ENCODE measurements at regions not wholly inside any gene's neighbourhood (a gene's known extent, or its start where the extent isn't known, plus 50 kb on each side); places are given as distances from the start of the nearest gene placed in this dataset.
"Not testable (repeated sequence)": the region's sequence is repeated elsewhere in the genome, so short reads cannot be mapped to it uniquely, and the experiment has no call there.

- no peaks in the 10 kb centered on the region for H3K4me1 Mint-ChIP-seq
- Histone ChIP-seq H3K27ac (ENCODE audit: low read depth, low read length) (no peak overlapping the region), H3K9me3 (ENCODE audit: low read length) (no peaks in the 10 kb centered on the region), H3K4me1 (ENCODE audit: insufficient read depth, low read length) (no peaks in the 10 kb centered on the region), H3K27me3 (ENCODE audit: insufficient read depth, low read length, poor library complexity, severe bottlenecking) (no peaks in the 10 kb centered on the region), H3K4me3 (ENCODE audit: low read length) (no peak overlapping the region), H3K36me3 (ENCODE audit: insufficient read depth, low read length) (no peaks in the 10 kb centered on the region)
- H3K4me3 Mint-ChIP-seq, result no peak overlapping the region
- H3K36me3 Mint-ChIP-seq, result no peaks in the 10 kb centered on the region
- H3K27me3 Mint-ChIP-seq, result no peaks in the 10 kb centered on the region
- ChIA-PET CTCF (no interaction called here), POLR2A (no interaction called here)
- DNase-seq, result no peak
- H3K9me3 Mint-ChIP-seq, result peaks cover 10 to 22% (median 16%) of the 10 kb centered on the region in 5 donors
- H3K27ac Mint-ChIP-seq, result no peak overlapping the region
Measured at GRCh38 chr17:22310717-22311686, 618.7 kb downstream of the KCNJ18 start.

- H3K9me3 Mint-ChIP-seq, result peaks cover 11 to 43% (median 19%) of the 10 kb centered on the region in 5 donors
- H3K4me1 Mint-ChIP-seq; H3K9me3 ChIP-seq (ENCODE audit: low read length); H3K4me3 Mint-ChIP-seq; H3K27me3 Mint-ChIP-seq; POLR2A ChIA-PET; H3K27ac ChIP-seq (ENCODE audit: low read depth, low read length); H3K4me1 ChIP-seq (ENCODE audit: insufficient read depth, low read length); H3K27ac Mint-ChIP-seq; DNase-seq; H3K36me3 Mint-ChIP-seq; H3K4me3 ChIP-seq (ENCODE audit: low read length); CTCF ChIA-PET; H3K27me3 ChIP-seq (ENCODE audit: insufficient read depth, low read length, poor library complexity, severe bottlenecking); H3K36me3 ChIP-seq (ENCODE audit: insufficient read depth, low read length): not testable (repeated sequence)
Measured at GRCh38 chr17:22321001-22321400, 628.7 kb downstream of the KCNJ18 start.

GRCh38 chr17:22322893-22323550, 630.7 kb downstream of the KCNJ18 start:
- H3K36me3 Mint-ChIP-seq; H3K27me3 Mint-ChIP-seq; POLR2A ChIA-PET; H3K9me3 ChIP-seq (ENCODE audit: low read length); H3K27ac Mint-ChIP-seq; H3K36me3 ChIP-seq (ENCODE audit: insufficient read depth, low read length); H3K27ac ChIP-seq (ENCODE audit: low read depth, low read length); H3K4me1 ChIP-seq (ENCODE audit: insufficient read depth, low read length); H3K4me1 Mint-ChIP-seq; H3K27me3 ChIP-seq (ENCODE audit: insufficient read depth, low read length, poor library complexity, severe bottlenecking); H3K4me3 ChIP-seq (ENCODE audit: low read length); CTCF ChIA-PET; H3K4me3 Mint-ChIP-seq; DNase-seq: not testable (repeated sequence)
- H3K9me3 Mint-ChIP-seq, result peaks cover 11 to 36% (median 18%) of the 10 kb centered on the region in 5 donors

GRCh38 chr17:22337467-22337866, 645.1 kb downstream of the KCNJ18 start:
- Histone ChIP-seq H3K4me1 (ENCODE audit: insufficient read depth, low read length) (no peaks in the 10 kb centered on the region), H3K4me3 (ENCODE audit: low read length) (no peak overlapping the region), H3K9me3 (ENCODE audit: low read length) (no peaks in the 10 kb centered on the region), H3K36me3 (ENCODE audit: insufficient read depth, low read length) (no peaks in the 10 kb centered on the region), H3K27ac (ENCODE audit: low read depth, low read length) (no peak overlapping the region), H3K27me3 (ENCODE audit: insufficient read depth, low read length, poor library complexity, severe bottlenecking) (no peaks in the 10 kb centered on the region)
- H3K4me1 Mint-ChIP-seq, result no peaks in the 10 kb centered on the region
- no peaks in the 10 kb centered on the region for H3K27me3 Mint-ChIP-seq
- DNase-seq, result no peak
- peaks cover 5 to 18% (median 9%) of the 10 kb centered on the region in 5 donors for H3K9me3 Mint-ChIP-seq
- H3K36me3 Mint-ChIP-seq, result no peaks in the 10 kb centered on the region
- H3K4me3 Mint-ChIP-seq, result no peak overlapping the region
- CTCF ChIA-PET, result no interaction called here
- POLR2A ChIA-PET, result no interaction called here
- H3K27ac Mint-ChIP-seq, result no peak overlapping the region

- H3K9me3 Mint-ChIP-seq, result peaks cover 4 to 21% (median 10%) of the 10 kb centered on the region in 5 donors
- POLR2A ChIA-PET; H3K27me3 Mint-ChIP-seq; CTCF ChIA-PET; H3K36me3 ChIP-seq (ENCODE audit: insufficient read depth, low read length); H3K27me3 ChIP-seq (ENCODE audit: insufficient read depth, low read length, poor library complexity, severe bottlenecking); H3K4me1 ChIP-seq (ENCODE audit: insufficient read depth, low read length); DNase-seq; H3K4me3 Mint-ChIP-seq; H3K36me3 Mint-ChIP-seq; H3K4me3 ChIP-seq (ENCODE audit: low read length); H3K9me3 ChIP-seq (ENCODE audit: low read length); H3K27ac ChIP-seq (ENCODE audit: low read depth, low read length); H3K27ac Mint-ChIP-seq; H3K4me1 Mint-ChIP-seq: not testable (repeated sequence)
Measured at GRCh38 chr17:22356603-22357002, 664.3 kb downstream of the KCNJ18 start.

GRCh38 chr17:22370988-22371387, 678.7 kb downstream of the KCNJ18 start:
- H3K27ac ChIP-seq (ENCODE audit: low read depth, low read length); H3K27me3 ChIP-seq (ENCODE audit: insufficient read depth, low read length, poor library complexity, severe bottlenecking); H3K27me3 Mint-ChIP-seq; H3K4me3 ChIP-seq (ENCODE audit: low read length); H3K4me1 ChIP-seq (ENCODE audit: insufficient read depth, low read length); H3K9me3 ChIP-seq (ENCODE audit: low read length); POLR2A ChIA-PET; H3K36me3 Mint-ChIP-seq; DNase-seq; H3K27ac Mint-ChIP-seq; H3K4me3 Mint-ChIP-seq; H3K4me1 Mint-ChIP-seq; H3K36me3 ChIP-seq (ENCODE audit: insufficient read depth, low read length); CTCF ChIA-PET: not testable (repeated sequence)
- peaks cover 14 to 32% (median 17%) of the 10 kb centered on the region in 5 donors for H3K9me3 Mint-ChIP-seq

- Mint-ChIP-seq H3K9me3 (peaks cover 11 to 32% (median 15%) of the 10 kb centered on the region in 5 donors), H3K27ac (no peak overlapping the region), H3K27me3 (no peaks in the 10 kb centered on the region), H3K4me3 (no peak overlapping the region), H3K36me3 (no peaks in the 10 kb centered on the region), H3K4me1 (no peaks in the 10 kb centered on the region)
- H3K27ac ChIP-seq (ENCODE audit: low read depth, low read length), result no peak overlapping the region
- no peaks in the 10 kb centered on the region for H3K36me3 ChIP-seq (ENCODE audit: insufficient read depth, low read length)
- no peak for DNase-seq
- H3K4me3 ChIP-seq (ENCODE audit: low read length), result no peak overlapping the region
- no peaks in the 10 kb centered on the region for H3K4me1 ChIP-seq (ENCODE audit: insufficient read depth, low read length)
- ChIA-PET CTCF (no interaction called here), POLR2A (no interaction called here)
- no peaks in the 10 kb centered on the region for H3K9me3 ChIP-seq (ENCODE audit: low read length)
- H3K27me3 ChIP-seq (ENCODE audit: insufficient read depth, low read length, poor library complexity, severe bottlenecking), result no peaks in the 10 kb centered on the region
Measured at GRCh38 chr17:22373911-22374310, 681.6 kb downstream of the KCNJ18 start.

GRCh38 chr17:22374741-22375140, 682.4 kb downstream of the KCNJ18 start:
- no peak for DNase-seq
- Mint-ChIP-seq H3K27me3 (no peaks in the 10 kb centered on the region), H3K27ac (peak overlapping the region in 1 of 8 donors; percentile 73), H3K4me1 (no peaks in the 10 kb centered on the region), H3K36me3 (no peaks in the 10 kb centered on the region), H3K4me3 (no peak overlapping the region), H3K9me3 (peaks cover 10 to 31% (median 14%) of the 10 kb centered on the region in 5 donors)
- Histone ChIP-seq H3K4me3 (ENCODE audit: low read length) (no peak overlapping the region), H3K4me1 (ENCODE audit: insufficient read depth, low read length) (no peaks in the 10 kb centered on the region), H3K27ac (ENCODE audit: low read depth, low read length) (no peak overlapping the region), H3K27me3 (ENCODE audit: insufficient read depth, low read length, poor library complexity, severe bottlenecking) (no peaks in the 10 kb centered on the region), H3K9me3 (ENCODE audit: low read length) (no peaks in the 10 kb centered on the region), H3K36me3 (ENCODE audit: insufficient read depth, low read length) (no peaks in the 10 kb centered on the region)
- CTCF ChIA-PET, result no interaction called here
- POLR2A ChIA-PET, result no interaction called here

All from CD8-positive, alpha-beta memory T cell (primary cell).